ENCODE measurements at regions not wholly inside any gene's neighbourhood (a gene's known extent, or its start where the extent isn't known, plus 50 kb on each side); places are given as distances from the start of the nearest gene placed in this dataset.

- Mint-ChIP-seq H3K27ac (no peak overlapping the region), H3K36me3 (ENCODE audit: insufficient read depth) (no peaks in the 10 kb centered on the region), H3K4me1 (ENCODE audit: low read depth) (peaks cover 5% of the 10 kb centered on the region), H3K9me3 (ENCODE audit: low read depth) (no peaks in the 10 kb centered on the region), H3K4me3 (ENCODE audit: low read depth) (no peak overlapping the region), H3K27me3 (peaks cover 3% of the 10 kb centered on the region)
- DNase-seq (ENCODE audit: low spot score, unreplicated experiment), result no peak
- TF ChIP-seq CTCF (IDR thresholded peaks at IDR 0.05; ENCODE audit: unreplicated experiment), result no peak
Observed at GRCh38 chr10:44205067-44205466, 179.8 kb downstream of the CXCL12 start.

- Mint-ChIP-seq H3K27me3 (peaks cover 3% of the 10 kb centered on the region), H3K4me3 (ENCODE audit: low read depth) (no peak overlapping the region), H3K4me1 (ENCODE audit: low read depth) (peaks cover 5% of the 10 kb centered on the region), H3K36me3 (ENCODE audit: insufficient read depth) (no peaks in the 10 kb centered on the region), H3K9me3 (ENCODE audit: low read depth) (no peaks in the 10 kb centered on the region), H3K27ac (no peak overlapping the region)
- DNase-seq (ENCODE audit: low spot score, unreplicated experiment), result no peak
- no peak for TF ChIP-seq CTCF (IDR thresholded peaks at IDR 0.05; ENCODE audit: unreplicated experiment)
Observed at GRCh38 chr10:44203535-44203934, 181.4 kb downstream of the CXCL12 start.

- Mint-ChIP-seq H3K4me3 (ENCODE audit: low read depth) (no peak overlapping the region), H3K9me3 (ENCODE audit: low read depth) (no peaks in the 10 kb centered on the region), H3K36me3 (ENCODE audit: insufficient read depth) (no peaks in the 10 kb centered on the region), H3K4me1 (ENCODE audit: low read depth) (peaks cover 5% of the 10 kb centered on the region), H3K27me3 (no peaks in the 10 kb centered on the region), H3K27ac (no peak overlapping the region)
- DNase-seq (ENCODE audit: low spot score, unreplicated experiment), result no peak
- TF ChIP-seq CTCF (IDR thresholded peaks at IDR 0.05; ENCODE audit: unreplicated experiment), result no peak
Observed at GRCh38 chr10:44202952-44203351, 181.9 kb downstream of the CXCL12 start.

- Mint-ChIP-seq H3K9me3 (ENCODE audit: low read depth) (no peaks in the 10 kb centered on the region), H3K27ac (no peak overlapping the region), H3K4me1 (ENCODE audit: low read depth) (peaks cover 5% of the 10 kb centered on the region), H3K4me3 (ENCODE audit: low read depth) (no peak overlapping the region), H3K27me3 (no peaks in the 10 kb centered on the region), H3K36me3 (ENCODE audit: insufficient read depth) (no peaks in the 10 kb centered on the region)
- DNase-seq (ENCODE audit: low spot score, unreplicated experiment), result no peak
- TF ChIP-seq CTCF (IDR thresholded peaks at IDR 0.05; ENCODE audit: unreplicated experiment), result no peak
Observed at GRCh38 chr10:44201656-44202055, 183.2 kb downstream of the CXCL12 start.

GRCh38 chr10:44201011-44201410 is 183.9 kb downstream of the CXCL12 start:
- H3K4me1 Mint-ChIP-seq (ENCODE audit: low read depth), result peaks cover 5% of the 10 kb centered on the region
- no peaks in the 10 kb centered on the region for H3K9me3 Mint-ChIP-seq (ENCODE audit: low read depth)
- no peak overlapping the region for H3K4me3 Mint-ChIP-seq (ENCODE audit: low read depth)
- H3K27ac Mint-ChIP-seq, result no peak overlapping the region
- H3K27me3 Mint-ChIP-seq, result no peaks in the 10 kb centered on the region
- no peaks in the 10 kb centered on the region for H3K36me3 Mint-ChIP-seq (ENCODE audit: insufficient read depth)
- no peak for TF ChIP-seq CTCF (IDR thresholded peaks at IDR 0.05; ENCODE audit: unreplicated experiment)
- DNase-seq (ENCODE audit: low spot score, unreplicated experiment), result no peak
